ENCODE measurements at regions not wholly inside any gene's neighbourhood (a gene's known extent, or its start where the extent isn't known, plus 50 kb on each side); places are given as distances from the start of the nearest gene placed in this dataset.

DNA sequence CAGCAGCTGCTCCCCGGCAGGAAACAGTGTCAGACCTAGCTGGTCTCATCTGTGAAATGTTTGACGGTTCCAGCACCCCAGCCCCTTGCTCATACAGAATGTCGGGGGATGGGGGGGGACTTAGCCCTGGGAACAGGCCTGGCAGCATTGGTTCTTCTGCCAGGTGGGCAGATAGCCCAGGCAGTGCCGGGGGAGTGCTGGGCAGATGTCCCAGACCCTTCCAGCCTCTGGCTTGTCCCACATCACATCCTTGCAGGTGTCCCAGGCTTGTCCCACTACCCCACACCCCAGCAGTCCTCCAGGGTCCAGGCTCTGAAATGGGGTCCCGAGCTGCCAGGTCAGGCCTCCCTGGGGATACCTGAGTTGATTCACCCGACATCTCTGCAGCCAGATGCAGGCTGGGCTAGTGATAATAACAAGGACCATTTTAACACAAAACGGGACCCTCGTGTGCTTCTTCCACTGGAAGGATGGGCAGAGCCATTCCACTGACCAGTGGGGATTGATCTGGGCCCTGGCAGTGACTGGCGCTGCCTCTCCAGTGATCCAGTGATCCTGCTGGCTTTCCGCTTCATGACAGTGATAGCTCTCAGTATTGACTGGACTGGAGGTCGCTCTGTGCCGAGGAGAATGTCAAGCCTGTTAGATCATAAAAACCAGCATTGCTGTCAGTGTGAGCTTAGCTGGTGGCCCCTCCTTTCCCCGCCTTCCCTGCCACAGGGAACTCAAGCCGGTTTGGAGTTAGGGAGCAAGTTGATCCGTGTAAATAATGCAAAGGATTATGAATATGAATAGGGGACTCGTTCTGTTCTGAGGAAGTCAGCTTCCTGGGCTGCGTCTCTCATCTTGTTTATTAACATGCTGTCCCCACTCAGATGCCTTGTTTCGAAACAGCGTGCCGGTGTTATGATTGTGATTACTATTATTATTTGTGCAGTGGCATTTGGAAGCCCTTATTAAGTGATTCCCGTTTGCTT lies 180.6 kb downstream of the AACS start:
- TF ChIP-seq CTCF (IDR thresholded peaks at IDR 0.05; ENCODE audit: control insufficient read depth, insufficient read depth, low read depth, low read length, missing control alignments) = no peak
- DNase-seq (ENCODE audit: low read depth) = no peak
- H3K4me3 ChIP-seq (ENCODE audit: control insufficient read depth, low read depth, low read length) = no peak overlapping the region

DNA sequence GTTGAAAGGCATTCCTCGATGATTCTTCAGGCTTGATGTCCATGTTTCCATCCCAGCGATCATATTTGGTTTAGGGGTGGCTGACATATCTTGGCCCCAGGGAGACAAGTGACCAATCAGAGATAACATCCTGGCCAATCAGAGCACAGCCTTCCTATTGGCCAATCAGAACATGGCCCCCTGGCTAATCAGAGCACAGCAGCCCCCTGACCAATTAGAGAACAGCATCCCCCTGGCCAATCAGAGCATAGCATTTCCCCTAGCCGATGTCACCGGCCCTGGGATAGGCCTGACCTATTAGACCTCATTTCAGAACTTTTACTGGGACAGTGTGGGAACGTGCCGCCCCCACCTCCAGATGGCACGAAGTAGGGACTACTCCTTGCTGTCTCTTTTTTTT lies 182.2 kb downstream of the AACS start:
- DNase-seq (ENCODE audit: low read depth) = no peak
- H3K4me3 ChIP-seq (ENCODE audit: control insufficient read depth, low read depth, low read length) = no peak overlapping the region
- TF ChIP-seq CTCF (IDR thresholded peaks at IDR 0.05; ENCODE audit: control insufficient read depth, insufficient read depth, low read depth, low read length, missing control alignments) = no peak

DNA sequence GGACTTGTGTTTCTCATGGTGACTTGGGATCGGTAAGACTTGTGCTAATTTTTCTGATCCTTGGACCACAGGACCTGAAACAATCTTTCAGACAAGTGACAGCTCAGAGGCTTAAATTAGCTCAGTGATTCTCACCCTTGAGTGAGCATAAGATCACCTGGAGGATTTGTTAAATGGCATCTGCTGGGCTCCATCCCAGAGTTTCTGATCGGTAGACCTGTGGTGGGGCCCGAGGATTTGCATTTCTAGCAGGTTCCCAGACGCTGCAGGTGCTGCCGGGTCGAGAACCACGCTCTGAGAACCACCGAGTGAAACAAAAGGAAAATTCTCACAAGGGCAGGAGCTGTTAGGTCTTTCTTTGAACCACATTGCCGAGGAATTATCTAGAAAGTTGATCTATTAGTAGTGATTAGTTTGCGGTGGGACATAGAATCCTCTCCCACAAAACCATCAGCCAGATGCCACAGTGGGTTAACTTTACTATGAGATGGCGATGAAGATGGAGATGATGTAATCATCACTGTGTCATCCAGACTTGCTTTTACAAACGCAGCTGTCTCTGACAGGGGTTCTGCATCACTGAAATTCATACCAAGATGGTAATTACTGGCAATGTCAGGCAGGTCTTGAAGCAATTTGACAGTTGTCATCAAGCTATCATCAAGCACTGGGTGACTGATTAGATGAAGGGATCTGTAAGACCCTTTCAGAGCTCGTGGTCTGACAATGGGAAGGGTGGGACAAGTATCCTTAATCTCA lies 184.0 kb downstream of the AACS start:
- H3K4me3 ChIP-seq (ENCODE audit: control insufficient read depth, low read depth, low read length) = no peak overlapping the region
- no peak for DNase-seq (ENCODE audit: low read depth)

DNA sequence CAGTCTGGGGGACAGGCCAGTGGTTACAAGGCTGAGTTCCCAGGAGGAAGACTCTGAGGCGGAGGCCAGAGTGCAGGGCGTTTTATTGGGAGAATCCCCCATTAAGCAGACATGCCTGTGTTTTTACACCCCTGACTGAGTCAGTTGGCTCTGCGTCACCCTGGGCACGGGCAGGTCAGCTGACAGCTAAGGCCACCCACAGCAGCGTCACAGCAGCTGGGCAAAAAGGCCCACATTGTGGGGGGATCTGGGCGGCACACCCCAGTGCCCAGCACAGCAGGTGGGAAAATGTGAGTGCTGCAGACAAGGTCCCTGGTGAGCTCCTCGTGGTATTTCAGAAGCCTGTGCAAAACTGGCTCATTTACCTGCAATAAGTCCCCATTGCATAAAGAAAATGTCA lies 184.7 kb downstream of the AACS start:
- no peak for TF ChIP-seq CTCF (IDR thresholded peaks at IDR 0.05; ENCODE audit: control insufficient read depth, insufficient read depth, low read depth, low read length, missing control alignments)
- DNase-seq (ENCODE audit: low read depth) = no peak
- no peak overlapping the region for H3K4me3 ChIP-seq (ENCODE audit: control insufficient read depth, low read depth, low read length)

More for the DNA sequence above, 184.0 kb downstream of the AACS start:
- no peak for TF ChIP-seq CTCF (IDR thresholded peaks at IDR 0.05; ENCODE audit: control insufficient read depth, insufficient read depth, low read depth, low read length, missing control alignments)

DNA sequence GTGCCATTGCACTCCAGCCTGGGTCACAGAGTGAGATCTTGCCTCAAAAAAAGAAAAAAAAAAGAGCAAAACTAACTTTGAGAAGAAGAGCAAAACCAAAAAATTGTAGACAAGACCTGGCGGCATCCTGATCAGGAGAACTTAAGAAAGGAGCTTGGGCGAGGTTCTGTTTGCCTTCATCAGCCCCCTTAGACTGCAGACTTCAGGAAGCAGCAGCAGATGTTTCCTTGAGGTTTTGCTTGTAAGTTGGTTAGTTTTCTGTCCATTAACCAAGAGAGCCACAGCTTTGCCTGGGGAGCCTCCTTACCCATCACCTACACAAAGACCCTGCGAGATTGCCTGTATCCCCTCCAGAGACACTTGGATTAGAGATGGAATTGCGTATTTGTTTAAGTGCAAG lies 189.0 kb downstream of the AACS start:
- no peak overlapping the region for H3K4me3 ChIP-seq (ENCODE audit: control insufficient read depth, low read depth, low read length)
- DNase-seq (ENCODE audit: low read depth) = no peak
- no peak for TF ChIP-seq CTCF (IDR thresholded peaks at IDR 0.05; ENCODE audit: control insufficient read depth, insufficient read depth, low read depth, low read length, missing control alignments)

GRCh38 chr12:125254856-125255255 lies 189.6 kb downstream of the AACS start:
- H3K4me3 ChIP-seq (ENCODE audit: control insufficient read depth, low read depth, low read length) = no peak overlapping the region
- TF ChIP-seq CTCF (IDR thresholded peaks at IDR 0.05; ENCODE audit: control insufficient read depth, insufficient read depth, low read depth, low read length, missing control alignments) = no peak
- DNase-seq (ENCODE audit: low read depth) = no peak
